Stimulated activated CD4-positive, alpha-beta T cell treated with anti-CD3 and anti-CD28 coated beads, Interleukin-1b, Interleukin-23, amount 100 ng/mL, for 48 hours (primary cell): ENCODE measurements at regions not wholly inside any gene's neighbourhood (a gene's known extent, or its start where the extent isn't known, plus 50 kb on each side); places are given as distances from the start of the nearest gene placed in this dataset.

ENCODE experiments used
- DNase-seq: peaks from one replicate; pipeline ENCODE4 v3.0.0-alpha.2; 2020

DNA sequence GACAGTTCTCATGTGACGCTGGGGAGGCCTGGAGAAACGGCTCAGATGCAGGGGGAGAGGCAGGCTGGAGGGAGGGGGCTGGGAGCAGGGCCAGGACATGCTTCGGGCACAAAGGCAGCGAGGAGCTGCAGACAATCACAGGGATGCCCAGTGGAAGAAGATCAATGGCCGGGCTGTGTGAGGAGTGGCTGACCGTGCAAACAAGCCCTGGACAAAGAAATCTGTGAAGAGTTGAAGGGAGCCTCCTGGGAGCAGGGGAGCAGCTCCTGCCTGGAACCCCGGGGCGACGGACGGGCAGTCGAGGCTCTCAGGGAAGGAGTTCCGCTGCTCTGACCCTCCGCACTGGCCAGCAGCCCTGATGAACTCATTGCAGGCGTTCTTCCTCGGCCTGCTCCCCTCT, 126.7 kb upstream of the B3GAT1 start:
- no peak for DNase-seq

DNA sequence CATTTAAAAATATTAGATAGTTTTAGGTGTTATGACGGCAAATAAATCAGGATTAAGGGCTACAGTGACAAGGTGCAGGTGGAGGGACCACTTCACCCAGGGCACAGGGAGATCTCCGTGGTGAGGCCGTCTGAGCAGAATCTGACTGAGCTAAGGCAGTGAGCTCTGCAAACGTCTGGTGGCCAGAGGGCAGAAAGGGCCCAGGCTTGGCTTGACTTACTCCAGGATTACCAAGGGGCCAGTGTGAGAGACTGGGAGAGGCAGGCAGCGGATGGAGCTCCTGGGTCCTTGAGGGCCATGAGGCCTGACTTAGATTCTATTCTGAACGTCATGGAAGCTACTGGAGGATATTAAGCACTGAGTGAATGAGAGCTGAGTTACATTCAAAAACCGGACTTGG, 125.9 kb upstream of the B3GAT1 start:
- DNase-seq, result no peak

DNA sequence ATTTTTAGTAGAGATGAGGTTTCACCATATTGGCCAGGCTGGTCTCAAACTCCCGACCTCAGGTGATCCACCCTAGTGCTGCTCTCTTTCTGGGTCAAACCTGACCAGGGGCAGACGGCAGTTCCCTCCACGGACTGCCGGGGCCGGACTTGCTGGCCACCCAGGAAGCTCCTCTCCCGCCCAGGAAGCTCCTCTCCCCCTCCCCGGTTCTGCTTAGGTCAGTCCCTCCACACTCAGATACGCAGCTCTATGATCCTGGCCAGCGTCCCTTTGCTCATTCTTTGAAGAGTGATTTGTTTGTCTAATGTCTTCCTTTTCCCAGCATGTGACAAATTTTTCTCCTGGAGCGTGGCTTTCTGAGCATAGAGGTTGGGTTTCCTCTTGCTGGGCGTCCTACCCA, 125.3 kb upstream of the B3GAT1 start:
- no peak for DNase-seq

DNA sequence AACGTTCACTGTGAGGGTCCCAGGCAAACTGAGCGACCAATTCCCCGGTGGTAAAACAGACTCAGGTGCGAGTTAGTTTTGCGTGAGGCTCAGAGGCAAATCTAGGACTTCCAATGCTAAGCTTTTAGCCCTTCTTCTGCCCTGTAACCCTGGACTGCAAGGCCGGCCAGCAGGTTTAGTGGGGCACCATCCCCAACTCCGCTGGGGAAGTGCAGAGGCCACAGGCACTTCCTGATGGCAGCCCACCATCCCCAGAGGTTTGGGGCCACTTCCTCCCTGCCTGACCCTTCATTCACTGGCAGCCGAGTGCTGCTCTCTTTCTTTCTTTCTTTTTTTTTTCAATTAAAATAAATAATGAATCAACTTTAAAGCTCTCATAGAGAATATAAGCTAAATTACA, 124.6 kb upstream of the B3GAT1 start:
- DNase-seq, result no peak

DNA sequence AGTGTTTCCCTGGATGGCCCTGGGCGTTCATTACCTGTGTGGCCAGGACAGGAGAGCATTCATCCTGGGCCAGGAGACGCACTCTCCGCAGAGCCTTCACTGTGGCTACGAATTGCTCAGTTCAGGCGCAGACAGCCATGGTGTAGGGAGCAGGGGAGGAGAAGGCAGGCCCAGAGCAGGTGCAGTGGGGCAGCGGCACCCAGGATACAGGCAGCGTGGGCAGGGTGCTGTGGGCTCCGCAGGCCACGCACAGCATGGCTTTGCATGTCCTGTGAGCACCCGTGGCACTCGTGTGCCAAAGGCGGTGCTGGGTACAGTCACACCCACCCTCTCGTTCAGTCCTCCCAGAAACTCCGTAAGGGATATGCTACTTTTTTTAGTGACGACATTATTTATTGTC, 124.2 kb upstream of the B3GAT1 start:
- DNase-seq, result no peak

DNA sequence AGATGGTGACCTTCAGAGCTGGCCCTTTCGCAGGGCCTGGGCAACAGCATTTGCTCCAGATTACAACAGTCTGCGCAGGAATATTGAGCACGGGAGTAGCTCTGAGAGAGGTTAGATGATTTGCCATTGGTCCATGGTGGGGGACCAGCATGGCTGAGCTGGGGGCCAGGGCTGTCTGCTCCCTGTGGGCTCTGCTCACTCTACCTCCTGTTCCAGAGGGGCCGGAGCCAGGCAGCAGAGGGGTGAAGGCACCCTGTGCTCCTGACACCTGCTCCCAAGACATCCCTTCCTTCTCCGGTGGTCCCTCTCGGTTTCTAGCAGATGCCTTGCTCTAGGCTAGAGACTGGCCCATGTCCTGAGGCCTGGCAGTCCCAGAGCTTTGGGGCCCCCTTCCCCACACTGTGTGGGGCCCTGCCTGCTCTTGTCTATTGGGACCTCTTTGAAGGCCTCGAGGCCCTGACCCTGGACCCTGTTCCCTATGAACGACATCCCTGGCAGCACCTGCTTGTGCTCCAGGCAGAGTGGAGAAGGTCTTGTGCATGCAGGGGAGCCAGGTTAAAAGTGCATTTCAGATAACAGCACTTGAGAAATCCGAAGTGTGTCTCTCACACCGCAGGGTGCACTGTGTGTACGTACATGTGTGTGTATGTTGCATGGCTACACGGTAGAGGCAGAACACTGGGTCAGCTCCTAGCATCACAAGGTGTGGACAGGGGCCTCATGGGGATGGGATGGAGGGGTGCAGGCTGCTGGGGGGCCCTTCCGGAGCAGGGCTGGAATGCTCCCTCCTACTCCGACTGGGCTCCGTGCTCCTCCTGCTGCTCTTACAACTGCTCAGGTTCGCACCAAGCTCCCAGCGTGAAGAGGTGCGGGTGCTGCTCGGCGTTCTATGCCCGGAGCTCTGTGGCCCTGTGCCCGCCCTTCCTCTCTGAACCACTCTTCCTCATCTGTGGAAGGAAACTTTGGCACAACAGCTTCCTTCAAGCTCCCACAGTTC, 123.3 kb upstream of the B3GAT1 start:
- no peak for DNase-seq

DNA sequence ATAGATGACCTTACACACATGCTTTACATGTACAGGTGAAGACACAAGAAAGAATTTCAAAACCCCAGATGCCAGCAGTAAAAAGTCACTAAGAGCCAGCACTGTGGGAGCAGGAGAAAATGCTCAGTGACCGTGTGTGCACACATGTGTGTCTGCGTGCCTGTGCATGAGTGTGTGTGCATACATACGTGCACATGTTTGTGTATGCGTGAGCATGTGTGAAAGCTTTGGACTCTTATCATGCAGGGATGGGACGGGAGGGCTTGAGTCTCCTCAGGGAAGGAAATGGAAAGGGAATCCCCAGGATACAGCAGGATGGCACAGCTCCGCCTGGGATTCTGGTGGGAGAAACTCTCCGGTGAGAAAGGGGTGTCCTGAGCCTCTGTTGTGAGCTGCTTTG, 121.5 kb upstream of the B3GAT1 start:
- DNase-seq, result no peak

DNA sequence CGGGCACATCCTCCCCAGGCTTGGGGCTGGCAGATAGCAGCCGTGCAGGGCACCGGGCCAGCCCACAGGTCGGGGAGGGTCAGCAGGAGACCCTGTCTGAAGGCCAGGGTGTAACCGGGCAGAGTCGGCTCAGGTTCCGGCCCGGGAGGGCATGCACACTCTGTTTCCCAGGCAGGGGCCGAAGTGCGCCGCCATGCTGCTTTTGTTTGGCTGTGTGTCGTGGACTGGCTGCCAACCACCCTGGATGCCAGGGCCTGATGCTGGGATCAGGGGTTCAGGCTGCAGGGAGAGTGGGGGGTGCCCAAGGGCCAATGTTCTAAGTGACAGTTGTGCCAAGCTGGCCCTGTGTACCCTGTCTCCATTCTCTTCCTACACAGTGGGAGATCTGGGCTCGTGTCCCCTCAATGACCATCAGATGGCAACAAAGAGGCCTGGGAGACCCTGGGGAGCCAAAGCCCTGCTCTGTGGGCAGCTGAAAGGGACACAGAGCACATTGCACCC, 120.9 kb upstream of the B3GAT1 start:
- DNase-seq, result no peak

DNA sequence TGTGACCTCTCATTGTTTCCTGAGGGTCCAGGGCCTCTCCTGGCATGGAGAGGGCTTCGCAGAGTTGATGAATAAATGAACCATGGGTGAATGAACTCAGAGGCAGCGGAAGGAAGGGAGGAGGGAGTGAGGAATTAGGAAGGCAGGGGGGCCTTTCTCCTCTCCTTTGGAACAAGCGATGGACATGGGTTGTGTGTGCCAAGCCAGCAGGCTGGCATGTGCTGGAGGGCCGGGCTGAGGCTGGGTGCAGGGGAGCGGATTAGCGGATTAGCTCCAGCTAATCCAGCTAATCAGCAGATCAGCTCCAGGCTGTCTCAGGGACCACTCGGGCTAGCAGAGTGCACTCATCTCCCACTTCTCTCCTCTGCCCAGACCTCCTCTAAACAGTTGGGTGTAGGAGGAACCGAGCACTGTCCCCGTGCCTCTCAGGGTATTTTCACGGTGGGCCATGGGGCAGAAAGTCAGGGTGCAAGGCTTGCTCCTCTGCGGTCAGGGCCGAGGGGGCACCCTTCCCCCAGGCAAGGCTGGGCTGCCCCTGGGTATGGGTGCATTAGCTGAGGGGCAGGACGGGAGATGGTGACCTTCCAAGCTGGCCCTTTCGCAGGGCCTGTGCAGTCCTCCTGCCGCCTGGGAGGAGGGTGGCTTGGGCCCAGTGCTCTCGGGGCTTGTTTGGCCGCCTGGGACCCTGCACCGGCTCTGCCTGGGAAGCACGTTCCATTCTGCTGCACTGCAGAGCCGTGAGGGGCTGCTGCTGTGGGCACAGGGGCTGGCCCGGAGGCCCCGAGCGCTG, 120.3 kb upstream of the B3GAT1 start:
- no peak for DNase-seq

DNA sequence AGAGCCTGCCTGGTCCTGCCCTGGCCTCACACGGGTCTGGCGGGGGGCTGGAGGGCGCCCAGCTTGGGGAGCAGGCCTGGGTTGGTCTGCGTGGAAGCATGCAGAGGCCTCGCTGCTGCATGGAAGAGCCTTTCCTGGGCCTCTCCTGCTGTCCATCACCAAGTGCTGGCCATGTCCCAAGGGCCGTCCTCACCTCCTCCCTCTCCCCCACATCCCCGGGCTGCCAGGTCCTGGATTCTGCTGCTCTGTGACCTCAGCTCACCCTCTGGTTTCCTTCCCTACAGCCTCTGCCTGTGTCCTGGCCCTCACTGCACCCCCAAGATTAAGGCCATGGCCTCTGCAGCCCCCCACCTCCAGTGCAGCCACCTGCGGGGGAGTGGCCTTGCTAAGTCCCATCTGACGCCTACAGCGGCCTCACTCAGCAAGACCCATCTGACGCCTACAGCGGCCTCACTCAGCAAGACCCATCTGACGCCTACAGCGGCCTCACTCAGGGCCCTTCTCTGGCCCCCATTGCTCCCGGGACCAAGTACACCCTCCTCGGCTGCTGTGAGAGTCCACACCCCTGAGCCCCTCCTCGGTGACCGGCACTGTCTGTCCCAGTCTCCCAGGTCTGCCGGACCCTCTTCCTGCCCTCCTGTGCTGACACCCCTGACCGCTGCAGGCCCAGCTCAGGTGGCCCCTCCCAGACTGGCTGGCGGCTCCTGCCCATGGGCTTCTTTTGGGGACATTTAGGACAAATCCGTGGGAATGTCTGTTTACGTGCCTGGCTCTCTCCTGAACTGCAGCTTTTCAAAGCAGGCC, 119.5 kb upstream of the B3GAT1 start:
- no peak for DNase-seq

DNA sequence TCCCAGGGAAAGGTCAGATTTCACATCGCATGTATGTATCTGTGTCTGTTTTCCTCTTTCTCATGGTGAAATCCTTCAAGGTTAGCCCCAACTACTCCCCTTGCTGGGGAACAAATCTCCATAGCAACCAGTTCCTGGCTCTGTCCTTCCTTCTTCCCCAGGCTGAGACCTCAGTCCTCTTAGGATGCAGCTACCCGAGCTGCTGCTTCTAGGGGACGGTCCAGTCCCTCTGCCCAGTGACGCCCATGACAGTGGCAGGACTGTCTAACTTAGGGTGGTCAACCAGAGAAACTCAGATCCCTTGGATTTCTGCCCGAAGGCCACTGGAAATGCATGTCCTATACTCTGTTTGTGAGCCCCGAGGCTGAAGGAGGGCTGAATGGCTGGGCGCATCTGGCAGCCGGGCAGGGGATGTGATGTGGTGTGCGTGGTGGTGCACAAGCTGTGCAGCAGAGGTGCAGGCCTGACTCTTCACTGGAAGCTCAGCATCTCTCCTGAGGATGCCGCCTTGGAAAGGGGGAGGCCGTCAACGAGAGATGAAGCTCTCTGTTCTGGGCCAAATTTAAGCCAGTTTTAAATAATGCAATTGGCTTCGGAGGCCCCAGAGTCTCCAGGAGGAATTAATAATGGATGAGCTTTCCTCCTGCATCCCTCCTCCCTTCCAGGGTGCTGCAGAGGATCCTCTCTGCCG, 118.7 kb upstream of the B3GAT1 start:
- DNase-seq, result no peak

DNA sequence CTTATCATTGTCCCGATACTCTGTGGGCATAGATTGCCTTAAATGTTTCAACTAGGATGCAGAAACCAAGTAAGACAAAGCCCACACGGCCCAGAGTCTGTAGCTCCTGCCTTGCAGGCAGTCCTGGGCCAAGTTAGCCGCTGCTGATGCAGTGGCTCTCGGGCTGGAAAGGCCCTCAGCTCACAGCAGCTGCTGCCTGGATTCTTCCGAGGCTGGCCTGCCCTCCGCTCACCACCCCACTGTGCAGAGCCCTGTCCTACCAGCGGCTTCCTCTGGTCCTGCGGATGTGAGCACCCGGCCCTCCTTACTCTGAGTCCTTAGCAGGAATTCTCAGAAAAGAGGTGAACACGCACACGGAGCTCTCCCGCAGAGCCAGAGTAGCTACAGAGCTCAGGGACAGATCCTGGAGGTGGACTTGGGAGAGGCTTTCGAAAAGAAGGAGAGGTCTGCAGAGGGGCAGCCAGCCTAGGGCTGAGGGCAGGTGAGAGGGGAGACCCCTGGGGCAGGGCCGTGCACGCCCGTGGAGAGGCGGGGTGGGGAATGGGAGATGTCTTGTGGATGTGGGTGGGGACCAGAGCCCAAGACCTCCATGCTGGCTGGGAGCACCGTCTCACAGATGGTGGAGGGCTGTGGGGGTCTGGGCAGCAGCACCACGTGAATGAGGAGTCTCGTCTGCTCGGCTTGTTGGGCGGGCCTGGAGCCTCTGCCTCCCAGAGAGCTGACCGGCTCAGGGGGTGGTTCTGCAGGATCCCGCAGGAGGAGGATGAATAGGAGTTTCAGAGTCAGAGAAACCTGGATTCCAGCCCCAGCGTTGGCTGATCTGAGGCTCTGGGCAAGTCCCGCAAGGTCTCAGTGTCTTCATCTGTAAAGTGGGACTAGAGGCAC, 117.4 kb upstream of the B3GAT1 start:
- no peak for DNase-seq

DNA sequence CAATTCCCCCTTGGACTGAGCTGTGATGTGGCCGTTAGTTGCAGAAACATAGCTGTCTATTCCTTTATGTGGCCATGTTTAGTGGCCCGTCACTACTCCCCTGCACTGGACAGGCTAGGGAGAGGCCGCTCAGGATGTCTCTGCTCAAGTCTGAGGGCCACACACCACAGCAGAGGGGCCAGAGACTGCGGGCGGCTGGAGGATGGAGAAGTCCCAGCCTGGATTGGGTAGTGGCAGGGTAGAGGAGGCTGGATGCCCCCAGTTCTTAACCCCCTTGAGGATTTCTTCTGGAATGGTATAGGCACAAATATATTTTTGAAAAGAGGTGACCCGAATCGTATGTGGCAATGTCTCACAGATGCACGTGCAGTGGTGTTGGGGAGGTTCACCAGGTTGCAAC, 116.4 kb upstream of the B3GAT1 start:
- no peak for DNase-seq

DNA sequence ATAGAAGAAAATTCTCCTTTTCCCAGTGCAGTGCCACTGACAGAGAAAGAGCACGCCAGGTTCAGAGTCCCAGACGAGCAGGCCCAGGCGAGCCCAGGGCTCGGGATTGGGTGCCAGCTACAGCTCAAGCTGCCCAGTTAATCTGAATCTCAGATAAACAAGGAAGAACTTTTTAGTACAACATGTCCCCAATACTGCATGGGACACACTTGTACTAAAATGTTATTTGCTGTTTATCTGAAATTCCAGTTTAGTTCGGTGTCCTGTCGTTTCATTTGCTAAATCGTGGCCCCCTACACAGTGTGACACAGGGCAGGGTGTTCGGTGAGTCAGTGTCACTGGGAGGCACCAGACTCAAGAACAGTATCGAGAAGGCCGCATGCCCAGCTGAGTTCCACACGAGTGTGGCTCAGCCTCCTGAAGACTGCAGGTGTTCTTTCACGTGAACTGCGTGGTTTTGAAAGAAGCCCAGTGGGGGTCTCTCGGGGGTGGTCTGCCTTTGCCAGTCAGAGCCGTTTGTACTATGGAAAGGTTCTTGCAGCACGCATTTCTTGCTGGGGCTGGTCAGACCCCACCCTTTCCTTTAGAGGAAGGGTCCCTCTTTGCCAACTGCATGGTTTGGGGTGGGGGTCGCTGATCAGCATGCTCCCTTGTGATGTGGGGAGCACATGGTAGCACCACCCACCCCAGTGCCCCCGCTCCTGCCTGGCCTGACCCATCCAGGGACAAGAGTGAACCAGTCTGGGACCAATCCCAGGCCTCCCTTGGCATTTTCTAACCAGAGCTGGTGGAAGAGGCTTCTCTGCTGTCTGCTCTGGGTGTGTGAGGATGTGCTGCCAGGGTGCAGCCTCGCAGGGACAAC, 115.6 kb upstream of the B3GAT1 start:
- DNase-seq, result no peak

DNA sequence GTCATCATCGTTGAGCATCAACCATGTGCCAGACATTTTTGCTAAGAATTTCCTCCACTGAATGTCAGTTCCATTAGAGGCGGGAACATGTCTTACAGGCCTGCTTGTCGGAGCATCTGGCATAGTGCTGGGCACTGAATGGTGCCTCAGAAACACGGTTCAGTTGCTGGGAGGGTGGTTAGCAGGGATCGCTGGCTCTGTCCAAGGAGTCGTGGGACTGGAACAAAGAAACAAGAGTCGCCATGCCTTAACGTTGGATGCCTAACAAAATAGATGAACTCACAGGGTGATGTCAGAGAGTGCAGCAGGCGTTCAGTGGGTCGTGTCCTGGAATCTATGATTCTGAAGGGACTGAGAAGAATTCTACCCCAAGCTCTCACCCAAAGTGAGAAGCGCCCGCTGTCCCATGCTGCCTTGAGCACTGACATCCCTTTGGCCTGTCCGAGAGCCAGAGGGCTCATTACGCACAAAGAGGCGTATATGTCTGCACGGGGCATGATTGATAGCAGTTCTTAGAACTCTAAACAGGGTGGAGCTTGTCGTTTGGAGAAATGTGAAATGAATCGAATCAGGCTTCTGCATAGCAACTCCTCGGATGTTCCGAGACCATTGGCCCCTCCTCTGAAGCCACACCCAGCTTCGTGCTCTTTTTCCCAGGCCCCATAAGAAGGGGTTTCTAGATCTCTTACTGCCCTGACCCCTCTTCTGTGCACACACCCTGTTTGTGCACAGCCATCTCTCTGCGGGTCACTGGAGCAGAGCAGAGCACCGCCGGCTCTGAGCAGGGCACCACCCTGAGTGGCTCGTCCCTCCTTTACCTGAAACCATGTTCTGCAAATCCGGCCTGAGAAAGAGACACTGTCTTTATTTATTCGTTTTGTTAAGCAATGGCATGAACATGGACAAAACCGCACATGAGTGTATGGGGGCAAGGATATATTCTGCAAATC, 113.1 kb upstream of the B3GAT1 start:
- no peak for DNase-seq

DNA sequence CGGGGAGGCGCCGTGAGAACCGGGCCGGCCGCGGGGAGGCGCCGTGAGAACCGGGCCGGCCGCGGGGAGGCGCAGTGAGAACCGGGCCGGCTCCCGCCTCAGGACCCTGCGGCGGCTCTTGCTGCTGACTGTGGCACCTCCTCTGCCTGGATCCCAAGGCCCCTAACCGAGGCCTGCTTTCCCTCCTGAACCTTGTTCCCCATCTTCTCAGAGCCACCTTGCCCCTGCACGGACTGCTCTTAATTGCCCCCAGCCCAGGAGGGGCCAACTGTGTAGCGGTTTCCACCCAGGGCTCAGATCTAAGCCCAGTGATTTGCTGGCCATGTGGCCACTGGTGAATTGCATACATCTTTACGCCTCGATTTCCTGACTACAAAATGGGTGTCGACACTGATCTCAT, 112.2 kb upstream of the B3GAT1 start:
- no peak for DNase-seq

DNA sequence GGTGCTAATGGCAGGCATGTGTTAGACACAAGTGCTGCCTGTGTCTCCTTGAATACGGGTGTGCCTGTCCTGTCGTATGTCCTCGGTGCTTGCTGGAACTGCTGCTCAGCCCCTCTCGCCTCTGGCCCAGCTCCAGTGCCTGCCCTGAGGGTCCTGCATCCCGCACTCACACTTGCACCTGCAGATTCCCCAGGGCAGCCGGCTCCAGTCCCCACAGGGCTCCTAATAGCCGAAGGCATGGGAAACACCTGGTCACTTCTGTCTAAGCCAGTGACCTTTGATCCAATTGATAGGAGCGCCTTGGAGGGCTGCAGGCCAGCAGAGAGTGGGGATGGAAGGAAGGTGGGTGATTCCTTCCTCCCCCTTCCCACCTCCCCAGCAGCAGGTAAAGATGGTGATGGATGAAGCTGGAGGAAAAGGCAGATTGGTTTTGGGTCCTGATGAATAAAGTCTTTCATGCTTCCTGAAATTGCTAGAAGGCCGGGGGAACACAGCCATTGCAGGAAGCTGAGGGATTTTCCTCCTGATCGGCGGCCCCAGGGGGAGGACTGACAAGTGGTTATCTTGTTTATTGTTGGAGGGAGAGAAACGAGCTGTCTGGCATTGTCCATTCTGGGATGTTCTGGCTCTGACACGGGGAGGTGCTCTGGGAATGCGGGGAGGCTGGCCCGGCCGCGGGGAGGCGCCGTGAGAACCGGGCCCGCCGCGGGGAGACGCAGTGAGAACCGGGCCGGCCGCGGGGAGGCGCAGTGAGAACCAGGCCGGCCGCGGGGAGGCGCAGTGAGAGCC, 110.9 kb upstream of the B3GAT1 start:
- no peak for DNase-seq
